GM12878 (cell line): ENCODE measurements at regions not wholly inside any gene's neighbourhood (a gene's known extent, or its start where the extent isn't known, plus 50 kb on each side); places are given as distances from the start of the nearest gene placed in this dataset.

Source experiments
- BHLHE40 ChIP-seq, 2 experiments: fragments of 450-650 bp in 1 of 2; IDR thresholded peaks; 2 replicates each; pipeline ENCODE4 v1.6.1; 2011 to 2017; ENCODE audit warnings: low read depth in 2 of 2, borderline replicate concordance in 1 of 2, improper control_type of control experiment in 1 of 2, low read length in 1 of 2, mild to moderate bottlenecking in 1 of 2
- CEBPB ChIP-seq, 2 experiments: fragments of 150-350 bp in 1 of 2; IDR thresholded peaks; 2 replicates each; pipeline ENCODE4 v1.6.1; 2012 to 2014; ENCODE audit warnings: low read depth in 2 of 2, low read length in 2 of 2, borderline replicate concordance in 1 of 2, inconsistent platforms in 1 of 2
- FOXK2 ChIP-seq: fragments of 450-650 bp; IDR thresholded peaks from 2 replicates; pipeline ENCODE4 v1.6.1; 2017; ENCODE audit warnings: mild to moderate bottlenecking, moderate library complexity
- MTA2 ChIP-seq: fragments of 450-650 bp; IDR thresholded peaks from 2 replicates; pipeline ENCODE4 v1.6.1; 2016; ENCODE audit warnings: low read depth, mild to moderate bottlenecking, moderate library complexity
- POLR2A ChIP-seq: IDR thresholded peaks from 2 replicates; pipeline ENCODE4 v1.6.1; 2011; ENCODE audit warnings: low read depth, mild to moderate bottlenecking, low read length
- RAD21 ChIP-seq: IDR thresholded peaks from 2 replicates; pipeline ENCODE4 v1.6.1; 2011; ENCODE audit warnings: mild to moderate bottlenecking, low read depth, low read length, moderate library complexity; ENCODE audit not compliant: insufficient read depth
- RELB ChIP-seq: fragments of 450-650 bp; IDR thresholded peaks from 2 replicates; pipeline ENCODE4 v1.6.1; 2017; ENCODE audit warnings: low read depth, mild to moderate bottlenecking, moderate library complexity
- SREBF2 ChIP-seq: IDR thresholded peaks from 2 replicates; pipeline ENCODE4 v1.6.1; 2012; ENCODE audit warnings: mild to moderate bottlenecking, low read length
- STAT3 ChIP-seq: IDR thresholded peaks from 2 replicates; pipeline ENCODE4 v1.6.1; 2011; ENCODE audit warnings: low read depth, low read length, improper control_type of control experiment
- TAF1 ChIP-seq: IDR thresholded peaks from 2 replicates; pipeline ENCODE4 v1.6.1; 2011; ENCODE audit warnings: mild to moderate bottlenecking, low read depth, low read length, borderline replicate concordance
- TCF7 ChIP-seq: IDR thresholded peaks from 2 replicates; pipeline ENCODE4 v1.6.1; 2014; ENCODE audit warnings: antibody characterized with exemption, borderline replicate concordance

GRCh38 chr2:236667526-236667925 lies 97.9 kb downstream of the ACKR3 start:
- no peak for TF ChIP-seq MTA2
- no peak for TF ChIP-seq BHLHE40 (IDR thresholded peaks at IDR 0.05; ENCODE audit: borderline replicate concordance in 1 of 2, low read depth in 2 of 2, low read length in 1 of 2)
- TF ChIP-seq FOXK2: no peak
- TF ChIP-seq RAD21: no peak
- TF ChIP-seq TCF7: no peak
- no peak for TF ChIP-seq STAT3
- TF ChIP-seq POLR2A: no peak
- no peak for TF ChIP-seq TAF1
- TF ChIP-seq SREBF2: no peak
- no peak for TF ChIP-seq RELB
- TF ChIP-seq CEBPB (IDR thresholded peaks at IDR 0.05; ENCODE audit: borderline replicate concordance in 1 of 2, low read depth in 2 of 2, low read length in 2 of 2): no peak
